Panc1 (cell line): ENCODE measurements at regions not wholly inside any gene's neighbourhood (a gene's known extent, or its start where the extent isn't known, plus 50 kb on each side); places are given as distances from the start of the nearest gene placed in this dataset.

Experiments used
- ATAC-seq: fragments of 200-7000 bp; cut with Tn5 transposase; 2 replicates; pipeline ENCODE4 v1.9.1; 2020; ENCODE audit warnings: mild to moderate bottlenecking, moderate library complexity
- BruUV-seq: library from RNA; stranded (reverse); fragments of 400-500 nt; replicated peaks from 2 replicates; lab custom pipeline; 2021; lab: Mats Ljungman, UMichigan
- CTCF ChIA-PET: fragments of 300-600 bp; sonication (Branson Sonifier 250); formaldehyde crosslinking; loops from one replicate; lab custom pipeline; 2022; ENCODE audit warnings: antibody characterized with exemption; lab: Charles Lee
- POLR2A ChIA-PET: fragments of 300-600 bp; sonication (Branson Sonifier 250); formaldehyde crosslinking; loops from one replicate; lab custom pipeline; 2022; ENCODE audit warnings: antibody characterized with exemption; lab: Charles Lee
- DNase-seq: peaks from one replicate; pipeline ENCODE4 v3.0.0-alpha.2; 2010; ENCODE audit warnings: low read depth, low spot score
- H3K27ac ChIP-seq: 2 replicates; pipeline ENCODE4 v1.5.1; 2011; ENCODE audit warnings: mild to moderate bottlenecking, low read length, inconsistent platforms
- H3K27me3 ChIP-seq: fragments of 200-500 bp; sonication (Bioruptor generic); 2 replicates; pipeline ENCODE4 v1.6.0; 2014; ENCODE audit warnings: low read length, inconsistent platforms; ENCODE audit not compliant: control insufficient read depth, insufficient read depth
- H3K36me3 ChIP-seq: fragments of 200-500 bp; sonication (Bioruptor generic); 2 replicates; pipeline ENCODE4 v1.5.1; 2014; ENCODE audit warnings: inconsistent platforms, mild to moderate bottlenecking, low read length, moderate library complexity; ENCODE audit not compliant: control insufficient read depth, insufficient read depth
- H3K4me1 ChIP-seq: 2 replicates; pipeline ENCODE4 v1.5.1; 2011; ENCODE audit warnings: inconsistent platforms, mild to moderate bottlenecking, low read length, moderate library complexity; ENCODE audit not compliant: control insufficient read depth, insufficient read depth
- H3K4me3 ChIP-seq, 2 experiments: 2 replicates each; pipeline ENCODE4 v1.5.1; 2011 to 2012; ENCODE audit warnings: low read depth in 2 of 2, low read length in 2 of 2, mild to moderate bottlenecking in 2 of 2, inconsistent platforms in 1 of 2, moderate library complexity in 1 of 2
- H3K9me3 ChIP-seq: fragments of 200-500 bp; sonication (Bioruptor generic); 2 replicates; pipeline ENCODE4 v1.5.1; 2014; ENCODE audit warnings: low read depth, mild to moderate bottlenecking, inconsistent platforms, low read length, moderate library complexity; ENCODE audit not compliant: control insufficient read depth, insufficient read depth
- POLR2AphosphoS5 ChIP-seq: IDR thresholded peaks from 2 replicates; pipeline ENCODE4 v1.6.1; 2012; ENCODE audit warnings: mild to moderate bottlenecking, low read depth, low read length, moderate library complexity
- SIN3A ChIP-seq: IDR thresholded peaks from 2 replicates; pipeline ENCODE4 v1.6.1; 2012; ENCODE audit warnings: low read depth, mild to moderate bottlenecking, low read length, moderate library complexity, borderline replicate concordance; ENCODE audit not compliant: insufficient read depth
- TCF7L2 ChIP-seq: IDR thresholded peaks from 2 replicates; pipeline ENCODE4 v1.6.1; 2011; ENCODE audit warnings: mild to moderate bottlenecking, low read depth, low read length, inconsistent platforms
- in situ Hi-C: cut with HindIII; loops from 2 replicates; pipeline ENCODE4 v1.10.0; 2016; ENCODE audit warnings: low sequenced_read_pairs, low pct_unique_long_range_greater_than_20kb
- intact Hi-C: fragments of 100-400 bp; cut with micrococcal nuclease; formaldehyde crosslinking; loops from one replicate; pipeline ENCODE4 v1.10.0; 2022; ENCODE audit not compliant: unreplicated experiment
- TF ChIP-seq, protein P1 (sequence below), 2 experiments: IDR thresholded peaks; 2 replicates each; pipeline ENCODE4 v1.6.1; 2011 to 2012; ENCODE audit warnings: low read depth in 2 of 2, control low read depth in 1 of 2, low read length in 1 of 2, mild to moderate bottlenecking in 1 of 2, moderate library complexity in 1 of 2; ENCODE audit not compliant: insufficient read depth in 1 of 2
- TF ChIP-seq, protein P2 (sequence below): fragments of 450-650 bp; IDR thresholded peaks from 2 replicates; pipeline ENCODE4 v1.5.1; 2017; ENCODE audit warnings: mild to moderate bottlenecking

DNA sequence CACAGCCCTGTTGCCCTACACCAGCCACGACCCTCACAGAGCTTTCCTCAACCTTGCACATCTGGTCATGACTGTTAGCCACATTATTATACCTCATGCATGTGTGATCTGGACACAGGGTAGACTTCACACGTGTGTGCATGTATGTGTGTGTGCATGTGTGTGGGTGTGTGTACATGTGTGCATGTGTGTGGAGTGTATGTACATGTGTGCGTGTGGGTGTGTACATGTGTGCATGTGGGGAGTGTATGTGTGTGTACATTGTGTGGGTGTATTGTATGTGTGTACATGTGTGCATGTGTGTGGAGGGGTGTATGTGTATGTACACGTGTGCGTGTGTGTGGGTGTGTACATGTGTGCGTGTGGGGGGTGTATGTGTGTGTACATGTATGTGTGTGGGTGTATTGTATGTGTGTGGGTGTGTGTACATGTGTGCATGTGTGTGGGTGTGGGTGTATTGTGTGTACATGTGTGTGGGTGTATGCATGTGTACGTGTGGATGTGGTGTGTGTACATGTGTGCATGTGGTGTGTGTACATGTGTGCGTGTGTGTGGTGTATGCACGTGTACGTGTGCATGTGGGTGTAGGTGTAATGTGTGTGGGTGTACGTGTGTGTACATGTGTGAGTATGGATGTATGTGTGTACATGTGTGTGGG lies 130.2 kb downstream of the C16orf95 start:
- TF ChIP-seq, protein P1, sequence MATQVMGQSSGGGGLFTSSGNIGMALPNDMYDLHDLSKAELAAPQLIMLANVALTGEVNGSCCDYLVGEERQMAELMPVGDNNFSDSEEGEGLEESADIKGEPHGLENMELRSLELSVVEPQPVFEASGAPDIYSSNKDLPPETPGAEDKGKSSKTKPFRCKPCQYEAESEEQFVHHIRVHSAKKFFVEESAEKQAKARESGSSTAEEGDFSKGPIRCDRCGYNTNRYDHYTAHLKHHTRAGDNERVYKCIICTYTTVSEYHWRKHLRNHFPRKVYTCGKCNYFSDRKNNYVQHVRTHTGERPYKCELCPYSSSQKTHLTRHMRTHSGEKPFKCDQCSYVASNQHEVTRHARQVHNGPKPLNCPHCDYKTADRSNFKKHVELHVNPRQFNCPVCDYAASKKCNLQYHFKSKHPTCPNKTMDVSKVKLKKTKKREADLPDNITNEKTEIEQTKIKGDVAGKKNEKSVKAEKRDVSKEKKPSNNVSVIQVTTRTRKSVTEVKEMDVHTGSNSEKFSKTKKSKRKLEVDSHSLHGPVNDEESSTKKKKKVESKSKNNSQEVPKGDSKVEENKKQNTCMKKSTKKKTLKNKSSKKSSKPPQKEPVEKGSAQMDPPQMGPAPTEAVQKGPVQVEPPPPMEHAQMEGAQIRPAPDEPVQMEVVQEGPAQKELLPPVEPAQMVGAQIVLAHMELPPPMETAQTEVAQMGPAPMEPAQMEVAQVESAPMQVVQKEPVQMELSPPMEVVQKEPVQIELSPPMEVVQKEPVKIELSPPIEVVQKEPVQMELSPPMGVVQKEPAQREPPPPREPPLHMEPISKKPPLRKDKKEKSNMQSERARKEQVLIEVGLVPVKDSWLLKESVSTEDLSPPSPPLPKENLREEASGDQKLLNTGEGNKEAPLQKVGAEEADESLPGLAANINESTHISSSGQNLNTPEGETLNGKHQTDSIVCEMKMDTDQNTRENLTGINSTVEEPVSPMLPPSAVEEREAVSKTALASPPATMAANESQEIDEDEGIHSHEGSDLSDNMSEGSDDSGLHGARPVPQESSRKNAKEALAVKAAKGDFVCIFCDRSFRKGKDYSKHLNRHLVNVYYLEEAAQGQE (IDR thresholded peaks at IDR 0.05; ENCODE audit: insufficient read depth in 1 of 2, low read depth in 2 of 2, low read length in 1 of 2): no peak
- no peak for TF ChIP-seq SIN3A
- TF ChIP-seq TCF7L2: no peak
- ChIA-PET CTCF (no interaction called here), POLR2A (no interaction called here)
- in situ Hi-C loops (no loop called here), intact Hi-C loops (no loop called here)
- no peaks in the 10 kb centered on the region for H3K4me1 ChIP-seq
- BruUV-seq: no TSS peak
- ATAC-seq (no peak), DNase-seq (no peak)
- no peak overlapping the region for H3K4me3 ChIP-seq
- no peak overlapping the region for H3K27ac ChIP-seq
- no peaks in the 10 kb centered on the region for H3K36me3 ChIP-seq
- H3K9me3 ChIP-seq: peaks cover 9% of the 10 kb centered on the region; the same call in 1 of the 2 replicates
- no peaks in the 10 kb centered on the region for H3K27me3 ChIP-seq

DNA sequence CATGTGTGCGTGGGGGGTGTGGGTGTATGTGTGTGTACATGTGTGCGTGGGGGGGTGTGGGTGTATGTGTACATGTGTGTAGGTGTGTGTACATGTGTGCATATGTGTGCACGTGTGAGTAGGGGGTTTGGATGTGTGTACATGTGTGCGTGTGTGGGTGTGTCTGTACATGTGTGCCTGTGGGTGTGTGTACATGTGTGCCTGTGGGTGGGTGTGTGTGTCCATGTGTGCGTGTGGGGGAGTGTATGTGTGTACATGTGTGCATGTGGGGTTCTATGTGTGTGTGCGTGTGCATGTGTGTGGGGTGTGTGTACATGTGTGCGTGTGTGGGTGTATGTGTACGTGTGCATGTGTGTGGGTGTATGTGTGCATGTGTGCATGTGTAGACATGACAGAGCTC lies 129.1 kb downstream of the C16orf95 start:
- H3K36me3 ChIP-seq: no peaks in the 10 kb centered on the region
- H3K9me3 ChIP-seq: peaks cover 9% of the 10 kb centered on the region; the same call in 1 of the 2 replicates
- no peaks in the 10 kb centered on the region for H3K27me3 ChIP-seq
- POLR2A ChIA-PET: no interaction called here
- TF ChIP-seq POLR2AphosphoS5 (no peak), TCF7L2 (no peak), SIN3A (no peak)
- TF ChIP-seq, protein P1 (IDR thresholded peaks at IDR 0.05; ENCODE audit: insufficient read depth in 1 of 2, low read depth in 2 of 2, low read length in 1 of 2): no peak
- TF ChIP-seq, protein P2, sequence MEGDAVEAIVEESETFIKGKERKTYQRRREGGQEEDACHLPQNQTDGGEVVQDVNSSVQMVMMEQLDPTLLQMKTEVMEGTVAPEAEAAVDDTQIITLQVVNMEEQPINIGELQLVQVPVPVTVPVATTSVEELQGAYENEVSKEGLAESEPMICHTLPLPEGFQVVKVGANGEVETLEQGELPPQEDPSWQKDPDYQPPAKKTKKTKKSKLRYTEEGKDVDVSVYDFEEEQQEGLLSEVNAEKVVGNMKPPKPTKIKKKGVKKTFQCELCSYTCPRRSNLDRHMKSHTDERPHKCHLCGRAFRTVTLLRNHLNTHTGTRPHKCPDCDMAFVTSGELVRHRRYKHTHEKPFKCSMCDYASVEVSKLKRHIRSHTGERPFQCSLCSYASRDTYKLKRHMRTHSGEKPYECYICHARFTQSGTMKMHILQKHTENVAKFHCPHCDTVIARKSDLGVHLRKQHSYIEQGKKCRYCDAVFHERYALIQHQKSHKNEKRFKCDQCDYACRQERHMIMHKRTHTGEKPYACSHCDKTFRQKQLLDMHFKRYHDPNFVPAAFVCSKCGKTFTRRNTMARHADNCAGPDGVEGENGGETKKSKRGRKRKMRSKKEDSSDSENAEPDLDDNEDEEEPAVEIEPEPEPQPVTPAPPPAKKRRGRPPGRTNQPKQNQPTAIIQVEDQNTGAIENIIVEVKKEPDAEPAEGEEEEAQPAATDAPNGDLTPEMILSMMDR: no peak
- CTCF ChIA-PET: no interaction called here
- no peak overlapping the region for H3K27ac ChIP-seq
- ATAC-seq (no peak), DNase-seq (no peak)
- in situ Hi-C loops: no loop called here
- no peaks in the 10 kb centered on the region for H3K4me1 ChIP-seq
- intact Hi-C loops: no loop called here
- no TSS peak for BruUV-seq
- H3K4me3 ChIP-seq: no peak overlapping the region
